IMR-90 (cell line): ENCODE measurements at regions not wholly inside any gene's neighbourhood (a gene's known extent, or its start where the extent isn't known, plus 50 kb on each side); places are given as distances from the start of the nearest gene placed in this dataset.

Experiments used
- ATAC-seq: fragments of 200-7000 bp; cut with Tn5 transposase; 2 replicates; pipeline ENCODE4 v1.9.1; 2020; ENCODE audit warnings: low read depth, mild to moderate bottlenecking, moderate library complexity
- BruUV-seq: library from RNA; stranded (reverse); fragments of 400-500 nt; replicated peaks from 2 replicates; lab custom pipeline; 2021; lab: Mats Ljungman, UMichigan
- CTCF ChIA-PET: fragments of 300-600 bp; formaldehyde crosslinking; extraction: SDS; loops from one replicate; lab custom pipeline; 2021; ENCODE audit warnings: antibody characterized with exemption; lab: Yijun Ruan, JAX
- POLR2A ChIA-PET: fragments of 300-600 bp; sonication (Branson Sonifier 250); formaldehyde crosslinking; loops from one replicate; lab custom pipeline; 2022; ENCODE audit warnings: antibody characterized with exemption; ENCODE audit not compliant: unreplicated experiment; lab: Charles Lee
- DNase-seq: peaks from one replicate; pipeline ENCODE4 v3.0.0; 2013
- H2AFZ ChIP-seq: replicated peaks from 2 replicates; pipeline ENCODE3; 2013; ENCODE audit warnings: low read length, mild to moderate bottlenecking; ENCODE audit not compliant: poor library complexity
- H2AK5ac ChIP-seq: 2 replicates; pipeline ENCODE4 v1.6.1; 2013; ENCODE audit warnings: low read depth, low read length, inconsistent platforms
- H2AK9ac ChIP-seq: replicated peaks from 2 replicates; pipeline ENCODE3; 2013; ENCODE audit warnings: mild to moderate bottlenecking, low read depth, low read length, moderate library complexity; ENCODE audit not compliant: poor library complexity
- H2BK120ac ChIP-seq: 2 replicates; pipeline ENCODE4 v1.6.1; 2013; ENCODE audit warnings: low read depth, low read length, inconsistent platforms
- H2BK15ac ChIP-seq: 3 replicates; pipeline ENCODE4 v1.6.1; 2013; ENCODE audit warnings: low read depth, low read length, inconsistent platforms
- H2BK20ac ChIP-seq: 2 replicates; pipeline ENCODE4 v1.6.1; 2013; ENCODE audit warnings: low read depth, mild to moderate bottlenecking, inconsistent platforms, low read length, moderate library complexity
- H2BK5ac ChIP-seq: 2 replicates; pipeline ENCODE4 v1.6.1; 2013; ENCODE audit warnings: mild to moderate bottlenecking, low read depth, low read length, inconsistent platforms; ENCODE audit not compliant: poor library complexity, severe bottlenecking
- H3K14ac ChIP-seq: replicated peaks from 2 replicates; pipeline ENCODE4 v1.6.1; 2013; ENCODE audit warnings: low read depth, low read length, inconsistent platforms
- H3K18ac ChIP-seq: 2 replicates; pipeline ENCODE4 v1.6.1; 2013; ENCODE audit warnings: low read depth, low read length, control low read depth
- H3K23ac ChIP-seq: 2 replicates; pipeline ENCODE4 v1.6.1; 2013; ENCODE audit warnings: low read depth, low read length, inconsistent platforms
- H3K27ac ChIP-seq: 2 replicates; pipeline ENCODE4 v1.5.1; 2013; ENCODE audit warnings: mild to moderate bottlenecking, control low read depth, low read length; ENCODE audit not compliant: insufficient read depth
- H3K27me3 ChIP-seq: 2 replicates; pipeline ENCODE4 v1.6.1; 2013; ENCODE audit warnings: low read length; ENCODE audit not compliant: control insufficient read depth, insufficient read depth
- H3K36me3 ChIP-seq: 2 replicates; pipeline ENCODE4 v1.6.1; 2013; ENCODE audit warnings: low read length, mixed read lengths; ENCODE audit not compliant: control insufficient read depth, insufficient read depth
- H3K4ac ChIP-seq: 2 replicates; pipeline ENCODE4 v1.6.1; 2013; ENCODE audit warnings: low read depth, low read length, inconsistent platforms
- H3K4me1 ChIP-seq: 2 replicates; pipeline ENCODE4 v1.6.1; 2013; ENCODE audit warnings: low read length, mixed read lengths; ENCODE audit not compliant: control insufficient read depth, insufficient read depth
- H3K4me2 ChIP-seq: 2 replicates; pipeline ENCODE4 v1.6.1; 2013; ENCODE audit warnings: low read depth, mild to moderate bottlenecking, control low read depth, low read length, moderate library complexity
- H3K4me3 ChIP-seq: 2 replicates; pipeline ENCODE4 v1.5.1; 2013; ENCODE audit warnings: low read depth, mild to moderate bottlenecking, control low read depth, low read length, moderate library complexity; ENCODE audit not compliant: insufficient read depth
- H3K56ac ChIP-seq: 2 replicates; pipeline ENCODE4 v1.6.1; 2013; ENCODE audit warnings: low read length, inconsistent platforms; ENCODE audit not compliant: insufficient read depth; ENCODE audit errors: extremely low read depth
- H3K79me1 ChIP-seq, 2 experiments: 2 replicates each; pipeline ENCODE4 v1.6.1; 2013; ENCODE audit warnings: low read length in 2 of 2, inconsistent platforms in 1 of 2, low read depth in 1 of 2
- H3K9ac ChIP-seq: 2 replicates; pipeline ENCODE4 v1.6.1; 2013; ENCODE audit warnings: low read depth, low read length, control low read depth
- H3K9me1 ChIP-seq: 2 replicates; pipeline ENCODE4 v1.6.1; 2013; ENCODE audit warnings: low read length, inconsistent platforms; ENCODE audit not compliant: insufficient read depth
- H3K9me3 ChIP-seq: 2 replicates; pipeline ENCODE4 v1.6.1; 2013; ENCODE audit warnings: low read length; ENCODE audit not compliant: control insufficient read depth, insufficient read depth
- H4K20me1 ChIP-seq: 2 replicates; pipeline ENCODE4 v1.6.1; 2013; ENCODE audit warnings: low read length, inconsistent platforms; ENCODE audit not compliant: insufficient read depth
- H4K5ac ChIP-seq: 2 replicates; pipeline ENCODE4 v1.6.1; 2013; ENCODE audit warnings: mild to moderate bottlenecking, low read depth, low read length, control low read depth
- H4K8ac ChIP-seq, 2 experiments: 2 replicates each; pipeline ENCODE4 v1.6.1; 2013; ENCODE audit warnings: low read depth in 2 of 2, low read length in 2 of 2, control low read depth in 1 of 2, inconsistent platforms in 1 of 2
- H4K91ac ChIP-seq: 2 replicates; pipeline ENCODE4 v1.6.1; 2013; ENCODE audit warnings: low read depth, low read length, inconsistent platforms; ENCODE audit not compliant: insufficient read depth
- BHLHE40 ChIP-seq: fragments of 150-350 bp; IDR thresholded peaks from 2 replicates; pipeline ENCODE4 v1.6.1; 2016; ENCODE audit warnings: mild to moderate bottlenecking, low read depth, low read length
- CEBPB ChIP-seq: IDR thresholded peaks from 2 replicates; pipeline ENCODE4 v1.6.1; 2012; ENCODE audit warnings: low read depth, low read length, improper control_type of control experiment
- CHD1 ChIP-seq: IDR thresholded peaks from 2 replicates; pipeline ENCODE4 v1.6.1; 2012; ENCODE audit warnings: low read depth, low read length, improper control_type of control experiment
- FOS ChIP-seq: fragments of 150-350 bp; IDR thresholded peaks from 2 replicates; pipeline ENCODE4 v1.6.1; 2016; ENCODE audit warnings: low read depth, low read length
- MAFK ChIP-seq: IDR thresholded peaks from 2 replicates; pipeline ENCODE4 v1.6.1; 2012; ENCODE audit warnings: low read depth, low read length, improper control_type of control experiment
- MAZ ChIP-seq: IDR thresholded peaks from 2 replicates; pipeline ENCODE4 v1.6.1; 2012; ENCODE audit warnings: low read depth, mild to moderate bottlenecking, low read length, improper control_type of control experiment, moderate library complexity, borderline replicate concordance
- MXI1 ChIP-seq: IDR thresholded peaks from 2 replicates; pipeline ENCODE4 v1.6.1; 2012; ENCODE audit warnings: low read depth, mild to moderate bottlenecking, low read length, moderate library complexity, borderline replicate concordance
- NFE2L2 ChIP-seq: fragments of 150-350 bp; IDR thresholded peaks from 2 replicates; pipeline ENCODE4 v1.6.1; 2016; ENCODE audit warnings: low read depth, mild to moderate bottlenecking, low read length
- POLR2A ChIP-seq: IDR thresholded peaks from 2 replicates; pipeline ENCODE4 v1.6.1; 2012; ENCODE audit warnings: mild to moderate bottlenecking, low read depth, low read length
- RAD21 ChIP-seq: IDR thresholded peaks from 2 replicates; pipeline ENCODE4 v1.6.1; 2012; ENCODE audit warnings: low read length, improper control_type of control experiment
- RCOR1 ChIP-seq: IDR thresholded peaks from 2 replicates; pipeline ENCODE4 v1.6.1; 2012; ENCODE audit warnings: mild to moderate bottlenecking, low read length, improper control_type of control experiment; ENCODE audit not compliant: insufficient replicate concordance
- RFX5 ChIP-seq: IDR thresholded peaks from 2 replicates; pipeline ENCODE4 v1.8.0; 2012; ENCODE audit warnings: low read depth, mild to moderate bottlenecking, low read length, moderate library complexity
- SMC3 ChIP-seq: fragments of 150-350 bp; IDR thresholded peaks from 2 replicates; pipeline ENCODE4 v1.6.1; 2016; ENCODE audit warnings: low read depth, mild to moderate bottlenecking, antibody characterized with exemption, low read length, moderate library complexity
- WGBS, 2 experiments: methylation state at CpG; one replicate each; pipeline versions ENCODE4 v1.1.5 to v1.1.7; 2013; ENCODE audit warnings: missing lambda C conversion rate in 2 of 2; ENCODE audit not compliant: insufficient read length in 1 of 2; ENCODE audit errors: extremely low coverage in 2 of 2; 5-methylcytosine and 5-hydroxymethylcytosine counted together
- dilution Hi-C: fragments of 300-500 bp; cut with HindIII; formaldehyde crosslinking; loops from one replicate; pipeline ENCODE4 v1.14.3; 2018; ENCODE audit warnings: low sequenced_read_pairs; ENCODE audit not compliant: unreplicated experiment
- in situ Hi-C: fragments of 300-500 bp; cut with MboI; formaldehyde crosslinking; loops from 3 replicates; pipeline ENCODE4 v1.14.3; 2019; ENCODE audit warnings: low sequenced_read_pairs, inconsistent platforms, mixed read lengths
- intact Hi-C: fragments of 100-400 bp; cut with micrococcal nuclease; formaldehyde crosslinking; loops from 2 replicates; pipeline ENCODE4 v1.10.0; 2022
- TF ChIP-seq, protein P1 (sequence below): fragments of 150-350 bp; IDR thresholded peaks from 2 replicates; pipeline ENCODE4 v1.6.1; 2016; ENCODE audit warnings: low read depth, mild to moderate bottlenecking, low read length, moderate library complexity, borderline replicate concordance
- TF ChIP-seq, protein P2 (sequence below): fragments of 150-350 bp; IDR thresholded peaks from 2 replicates; pipeline ENCODE4 v1.6.1; 2017; ENCODE audit warnings: mild to moderate bottlenecking, antibody characterized with exemption, low read length, low read depth
- TF ChIP-seq, protein P3 (sequence below): conservative IDR thresholded peaks from 2 replicates; pipeline ENCODE4 v1.5.1; 2012; ENCODE audit warnings: mild to moderate bottlenecking, low read depth, low read length, improper control_type of control experiment

DNA sequence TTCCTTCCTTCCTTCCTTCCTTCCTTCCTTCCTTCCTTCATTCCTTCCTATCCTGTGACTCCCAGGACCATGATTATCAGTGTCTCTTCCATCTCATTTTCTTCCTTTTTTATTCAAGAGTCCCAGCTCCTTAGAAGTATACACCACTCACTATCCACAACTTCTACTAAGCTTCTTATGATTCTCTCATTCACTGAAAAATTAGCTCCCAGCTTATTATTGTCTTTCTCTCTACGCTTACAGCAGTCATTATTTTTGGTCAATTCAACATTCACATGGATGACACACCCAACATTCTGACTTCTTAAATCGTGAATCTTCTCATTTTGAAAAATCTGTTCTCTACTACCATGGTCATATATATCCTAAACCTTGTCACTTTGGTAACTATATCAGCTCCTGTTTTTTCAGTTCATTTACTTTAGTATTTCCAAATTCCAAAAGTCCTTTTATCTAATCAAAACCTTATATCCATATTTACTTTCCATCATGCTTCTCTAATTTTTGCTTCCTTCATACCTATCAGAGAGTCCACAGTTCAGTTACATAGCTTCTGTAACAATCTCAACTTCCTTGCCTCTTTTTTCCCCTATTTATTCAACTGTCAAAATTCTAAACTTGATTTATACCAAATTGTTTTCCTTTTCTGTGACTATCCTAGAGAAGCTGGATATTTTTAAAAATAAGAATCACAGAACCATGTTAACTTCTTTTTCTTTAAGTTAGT, 677.5 kb downstream of the RAPGEF2 start:
- ATAC-seq = no peak
- H3K27ac ChIP-seq = no peak overlapping the region
- in situ Hi-C loops = no loop called here

More for the DNA sequence above, 677.5 kb downstream of the RAPGEF2 start:
- Histone ChIP-seq H2AK9ac (no peak overlapping the region), H3K23ac (no peak overlapping the region), H2BK20ac (no peak overlapping the region), H3K4me2 (no peak overlapping the region), H3K4ac (no peak overlapping the region), H4K5ac (no peak overlapping the region), H4K20me1 (no peaks in the 10 kb centered on the region), H3K9me3 (no peaks in the 10 kb centered on the region), H3K56ac (no peak overlapping the region), H3K79me1 (no peaks in the 10 kb centered on the region), H2BK15ac (no peak overlapping the region), H4K8ac (no peak overlapping the region), H3K9ac (no peak overlapping the region), H3K36me3 (no peaks in the 10 kb centered on the region), H2BK5ac (no peak overlapping the region), H2AFZ (no peak overlapping the region), H3K4me1 (no peaks in the 10 kb centered on the region), H3K14ac (no peak overlapping the region), H3K18ac (no peak overlapping the region), H3K4me3 (no peak overlapping the region), H3K9me1 (no peaks in the 10 kb centered on the region), H4K91ac (no peak overlapping the region), H2BK120ac (no peak overlapping the region), H3K27me3 (no peaks in the 10 kb centered on the region), H2AK5ac (no peak overlapping the region)
- dilution Hi-C loops (no loop called here), intact Hi-C loops (no loop called here)
- DNase-seq = no peak
- WGBS, 2 experiments = 29% methylated on average over 1 of the region's 2 CpGs; no CpG with 5 or more reads in 1 of the 2 experiments
- no TSS peak for BruUV-seq
- ChIA-PET POLR2A (no interaction called here), CTCF (no interaction called here)
- TF ChIP-seq RFX5 (no peak), SMC3 (no peak), NFE2L2 (no peak), CHD1 (no peak), RAD21 (no peak), FOS (no peak), MAFK (no peak), POLR2A (no peak), BHLHE40 (no peak), MXI1 (no peak), RCOR1 (no peak), MAZ (no peak), CEBPB (no peak)
- TF ChIP-seq, protein P1, sequence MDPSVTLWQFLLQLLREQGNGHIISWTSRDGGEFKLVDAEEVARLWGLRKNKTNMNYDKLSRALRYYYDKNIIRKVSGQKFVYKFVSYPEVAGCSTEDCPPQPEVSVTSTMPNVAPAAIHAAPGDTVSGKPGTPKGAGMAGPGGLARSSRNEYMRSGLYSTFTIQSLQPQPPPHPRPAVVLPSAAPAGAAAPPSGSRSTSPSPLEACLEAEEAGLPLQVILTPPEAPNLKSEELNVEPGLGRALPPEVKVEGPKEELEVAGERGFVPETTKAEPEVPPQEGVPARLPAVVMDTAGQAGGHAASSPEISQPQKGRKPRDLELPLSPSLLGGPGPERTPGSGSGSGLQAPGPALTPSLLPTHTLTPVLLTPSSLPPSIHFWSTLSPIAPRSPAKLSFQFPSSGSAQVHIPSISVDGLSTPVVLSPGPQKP = no peak
- TF ChIP-seq, protein P2, sequence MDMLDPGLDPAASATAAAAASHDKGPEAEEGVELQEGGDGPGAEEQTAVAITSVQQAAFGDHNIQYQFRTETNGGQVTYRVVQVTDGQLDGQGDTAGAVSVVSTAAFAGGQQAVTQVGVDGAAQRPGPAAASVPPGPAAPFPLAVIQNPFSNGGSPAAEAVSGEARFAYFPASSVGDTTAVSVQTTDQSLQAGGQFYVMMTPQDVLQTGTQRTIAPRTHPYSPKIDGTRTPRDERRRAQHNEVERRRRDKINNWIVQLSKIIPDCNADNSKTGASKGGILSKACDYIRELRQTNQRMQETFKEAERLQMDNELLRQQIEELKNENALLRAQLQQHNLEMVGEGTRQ = no peak
- TF ChIP-seq, protein P3, sequence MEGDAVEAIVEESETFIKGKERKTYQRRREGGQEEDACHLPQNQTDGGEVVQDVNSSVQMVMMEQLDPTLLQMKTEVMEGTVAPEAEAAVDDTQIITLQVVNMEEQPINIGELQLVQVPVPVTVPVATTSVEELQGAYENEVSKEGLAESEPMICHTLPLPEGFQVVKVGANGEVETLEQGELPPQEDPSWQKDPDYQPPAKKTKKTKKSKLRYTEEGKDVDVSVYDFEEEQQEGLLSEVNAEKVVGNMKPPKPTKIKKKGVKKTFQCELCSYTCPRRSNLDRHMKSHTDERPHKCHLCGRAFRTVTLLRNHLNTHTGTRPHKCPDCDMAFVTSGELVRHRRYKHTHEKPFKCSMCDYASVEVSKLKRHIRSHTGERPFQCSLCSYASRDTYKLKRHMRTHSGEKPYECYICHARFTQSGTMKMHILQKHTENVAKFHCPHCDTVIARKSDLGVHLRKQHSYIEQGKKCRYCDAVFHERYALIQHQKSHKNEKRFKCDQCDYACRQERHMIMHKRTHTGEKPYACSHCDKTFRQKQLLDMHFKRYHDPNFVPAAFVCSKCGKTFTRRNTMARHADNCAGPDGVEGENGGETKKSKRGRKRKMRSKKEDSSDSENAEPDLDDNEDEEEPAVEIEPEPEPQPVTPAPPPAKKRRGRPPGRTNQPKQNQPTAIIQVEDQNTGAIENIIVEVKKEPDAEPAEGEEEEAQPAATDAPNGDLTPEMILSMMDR = no peak
